HCEC 1CT (cell line): ENCODE measurements at regions not wholly inside any gene's neighbourhood (a gene's known extent, or its start where the extent isn't known, plus 50 kb on each side); places are given as distances from the start of the nearest gene placed in this dataset.
A peak's percentile ranks its signal among the peaks of the same experiment; 100 is the strongest.
"Not testable (repeated sequence)": the region's sequence is repeated elsewhere in the genome, so short reads cannot be mapped to it uniquely, and the experiment has no call there.

Experiments
- DNase-seq: peaks from one replicate; pipeline ENCODE4 v3.0.0-alpha.2; 2017

DNA sequence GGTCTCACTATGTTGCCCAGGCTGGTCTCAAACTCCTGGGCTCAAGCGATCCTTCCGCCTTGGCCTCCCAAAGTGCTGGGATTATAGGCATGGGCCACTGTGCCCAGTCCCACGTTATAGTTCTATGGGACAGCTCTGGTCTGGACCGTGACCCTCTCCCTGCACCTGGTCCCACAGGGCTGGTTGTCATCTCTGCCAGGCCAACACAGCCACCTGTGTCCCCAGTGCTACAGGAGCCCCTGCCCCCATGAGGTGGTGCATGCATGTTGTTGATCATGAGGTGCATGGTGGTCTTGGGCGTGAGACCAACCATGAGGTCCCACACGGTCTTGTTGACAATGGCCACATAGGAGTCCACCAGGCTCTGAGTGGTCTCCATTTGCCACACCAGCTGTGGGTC, 51.0 kb upstream of the UBE2Q2 start:
- not testable (repeated sequence) for DNase-seq

- DNase-seq = no peak
These were observed 51.9 kb upstream of the UBE2Q2 start for GRCh38 chr15:75791337-75791713.

- DNase-seq = no peak
These were observed 52.5 kb upstream of the UBE2Q2 start for GRCh38 chr15:75790631-75791336.

DNA sequence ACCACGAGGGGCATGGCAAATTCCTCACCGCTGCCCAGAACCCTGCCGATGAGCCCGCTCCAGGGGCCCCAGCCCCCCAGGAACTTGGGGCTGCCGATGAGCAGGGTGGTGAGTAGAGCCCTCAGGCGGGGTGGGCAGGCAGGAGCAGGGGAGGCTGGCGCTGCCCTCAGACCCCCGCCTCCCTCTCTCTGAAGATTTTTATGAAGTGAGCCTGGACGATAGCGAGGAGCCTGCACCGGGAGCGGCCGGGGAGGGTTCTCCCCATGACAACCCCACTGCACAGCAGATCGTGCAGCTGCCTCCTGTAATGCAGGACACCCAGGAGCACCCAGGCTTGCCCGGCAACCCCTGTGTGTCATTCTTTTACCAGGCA, 56.7 kb upstream of the UBE2Q2 start:
- DNase-seq = no peak

DNA sequence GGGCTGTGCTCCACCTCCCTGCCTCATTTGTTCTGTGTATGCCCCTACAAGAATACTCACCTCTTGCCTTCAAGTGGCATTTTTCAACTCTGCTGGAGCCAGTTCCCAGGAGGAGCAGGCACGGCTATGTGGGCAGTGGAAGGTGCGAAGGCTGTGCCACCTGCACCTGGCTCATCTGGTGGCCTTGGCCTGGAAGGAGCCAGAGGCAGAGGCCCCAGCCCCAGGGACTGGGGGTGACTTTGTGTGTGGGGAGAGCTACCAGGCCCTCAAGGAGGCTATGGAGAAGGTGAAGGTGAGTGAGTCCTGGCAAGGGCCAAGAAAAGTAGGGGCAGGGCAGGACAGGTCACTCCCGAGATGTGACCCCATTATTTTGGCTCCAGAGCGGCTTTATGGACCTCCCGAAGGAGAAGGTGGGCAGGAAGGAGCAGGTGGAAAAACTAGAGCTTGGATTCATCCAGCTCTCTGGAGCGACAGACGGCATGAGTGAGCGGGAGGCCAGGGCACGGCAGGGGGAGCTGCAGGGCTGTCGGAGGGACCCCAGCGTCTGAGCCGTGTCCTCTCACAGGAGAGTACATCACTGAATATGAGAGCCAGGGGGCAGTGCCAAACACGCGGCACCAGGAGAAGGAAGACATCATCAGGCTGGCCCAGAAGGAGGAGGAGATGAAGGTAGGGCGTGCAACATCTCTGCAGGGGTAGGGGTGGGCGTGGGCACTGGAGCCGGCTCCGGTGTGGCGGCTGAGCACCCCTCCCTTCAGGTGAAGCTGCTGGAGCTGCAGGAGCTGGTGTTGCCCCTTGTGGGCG, 57.3 kb upstream of the UBE2Q2 start:
- peak; percentile 12 for DNase-seq

- DNase-seq = not testable (repeated sequence)
These were observed 58.5 kb upstream of the UBE2Q2 start for GRCh38 chr15:75784511-75785480.

GRCh38 chr15:75783566-75783965, 59.7 kb upstream of the UBE2Q2 start:
- not testable (repeated sequence) for DNase-seq

DNA sequence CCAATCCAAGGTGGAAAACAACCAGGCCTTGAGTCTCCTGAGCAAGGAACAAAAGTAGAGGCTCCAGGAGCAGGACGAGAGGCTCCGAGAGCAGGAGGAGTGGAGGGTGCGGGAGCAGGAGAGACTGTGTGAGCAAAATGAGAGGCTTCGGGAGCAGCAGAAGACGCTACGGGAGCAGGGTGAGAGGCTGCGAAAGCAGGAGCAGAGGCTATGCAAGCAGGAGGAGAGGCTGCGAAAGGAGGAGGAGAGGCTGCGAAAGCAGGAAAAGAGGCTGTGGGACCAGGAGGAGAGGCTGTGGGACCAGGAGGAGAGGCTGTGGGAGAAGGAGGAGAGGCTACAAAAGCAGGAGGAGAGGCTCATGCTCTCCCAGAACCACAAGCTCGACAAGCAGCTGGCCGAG, 60.3 kb upstream of the UBE2Q2 start:
- no peak for DNase-seq

GRCh38 chr15:75780995-75781394, 62.3 kb upstream of the UBE2Q2 start:
- DNase-seq = not testable (repeated sequence)

GRCh38 chr15:75779504-75779903, 63.7 kb upstream of the UBE2Q2 start:
- DNase-seq = no peak

GRCh38 chr15:75776871-75777610, 64.4 kb upstream of the CSPG4 start:
- peak; percentile 65 for DNase-seq

GRCh38 chr15:75776065-75776423, 63.4 kb upstream of the CSPG4 start:
- DNase-seq = peak; percentile 51

- no peak for DNase-seq
These were observed 62.8 kb upstream of the CSPG4 start for GRCh38 chr15:75775296-75776064.

DNA sequence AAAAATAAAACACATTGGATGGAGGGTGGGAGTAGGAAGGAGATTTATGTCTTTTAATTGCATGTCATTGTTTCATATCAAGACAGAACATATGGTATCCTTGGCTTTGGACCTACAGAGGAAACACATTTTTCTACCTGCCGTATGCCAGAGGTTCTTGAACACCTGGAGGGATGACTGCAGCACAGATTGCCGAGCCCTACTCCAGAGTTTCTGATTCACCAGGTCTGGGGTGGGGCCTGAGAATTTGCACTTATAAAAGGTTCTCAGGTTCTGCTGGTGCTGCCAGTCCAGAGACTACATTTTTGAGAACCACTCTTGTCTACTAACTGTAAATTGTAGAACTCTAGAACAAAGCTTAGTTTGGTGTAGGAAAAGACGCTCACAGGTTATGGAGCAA, 61.3 kb upstream of the CSPG4 start:
- DNase-seq = not testable (repeated sequence)

DNA sequence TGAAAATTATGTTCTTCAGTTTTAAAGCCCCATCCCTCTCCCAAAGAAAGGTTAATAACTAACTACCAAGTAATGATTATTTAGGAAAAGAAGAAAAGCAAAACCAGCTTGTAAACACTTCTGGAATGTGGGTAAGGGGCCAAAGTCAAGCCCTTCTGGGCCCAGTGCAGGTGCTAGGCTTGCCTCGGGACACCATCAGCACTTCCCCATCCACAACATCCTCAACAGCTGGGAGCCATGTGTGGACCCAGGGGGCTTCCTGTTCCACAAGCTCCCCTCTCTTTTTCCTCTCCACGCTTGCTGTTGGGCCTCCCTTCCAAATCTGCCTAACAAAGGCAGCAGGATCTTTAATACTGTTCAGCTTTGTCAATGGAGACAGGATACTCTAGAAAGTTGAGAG, 58.4 kb upstream of the CSPG4 start:
- DNase-seq = not testable (repeated sequence)

GRCh38 chr15:75770131-75770530, 57.5 kb upstream of the CSPG4 start:
- no peak for DNase-seq

- DNase-seq = not testable (repeated sequence)
These were observed 55.9 kb upstream of the CSPG4 start for GRCh38 chr15:75768526-75768925.

DNA sequence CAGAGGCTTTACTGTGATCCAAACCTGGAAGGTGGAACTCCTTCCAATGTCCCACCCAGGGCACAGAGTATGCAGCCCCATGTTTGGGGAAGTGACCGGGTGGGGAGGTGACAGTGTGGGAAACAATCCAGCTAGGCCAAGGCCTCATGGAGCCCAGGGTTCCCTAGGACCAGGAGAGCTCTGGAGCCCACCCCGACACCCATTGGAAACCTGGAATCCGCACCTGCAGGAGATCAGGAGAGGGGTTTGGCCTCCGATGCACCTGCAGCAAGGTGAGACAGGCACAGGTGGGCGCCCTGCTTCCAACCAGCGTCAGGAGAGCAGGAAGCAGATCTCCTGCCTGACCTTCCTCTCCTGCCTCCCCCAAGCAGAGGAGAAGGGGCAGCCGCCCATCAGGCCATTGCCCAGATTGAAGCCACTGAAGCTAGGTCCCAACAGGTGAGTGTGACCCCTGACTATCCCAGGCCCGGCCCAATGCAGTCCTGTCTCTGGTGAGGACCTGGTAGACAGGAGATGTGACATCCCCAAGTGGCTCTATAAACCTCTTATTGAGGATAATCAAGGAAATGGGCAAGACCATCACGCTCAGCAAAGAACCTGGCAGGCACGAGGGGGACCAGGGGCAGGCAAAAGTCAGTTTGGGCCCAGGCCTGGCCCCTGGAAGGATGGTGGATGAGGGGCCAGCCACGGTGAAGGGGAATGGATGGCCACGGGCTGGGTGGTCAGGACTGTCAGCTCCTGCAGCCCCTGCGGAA, 53.1 kb upstream of the CSPG4 start:
- not testable (repeated sequence) for DNase-seq

- DNase-seq = not testable (repeated sequence)
These were observed 52.4 kb upstream of the CSPG4 start for GRCh38 chr15:75764845-75765550.
